ENCODE measurements at regions not wholly inside any gene's neighbourhood (a gene's known extent, or its start where the extent isn't known, plus 50 kb on each side); places are given as distances from the start of the nearest gene placed in this dataset.

- H3K9me3 Mint-ChIP-seq (ENCODE audit: low read depth) = no peaks in the 10 kb centered on the region
- no peak overlapping the region for H3K4me3 Mint-ChIP-seq
- peak; percentile 61 for ATAC-seq
- H3K36me3 Mint-ChIP-seq (ENCODE audit: low read depth) = no peaks in the 10 kb centered on the region
- H3K27me3 Mint-ChIP-seq = peaks cover 32% of the 10 kb centered on the region
- CTCF ChIA-PET = interaction anchor here (0.6 to 3.8 kb wide), 8 partner anchors 8 to 219 kb away, joined by 3 to 24 read pairs (median 4); no protein-coding TSS in a partner anchor
- no peak overlapping the region for H3K27ac Mint-ChIP-seq
- intact Hi-C loops (cut with DNase I, micrococcal nuclease) = loop anchor here (1.0 to 5.0 kb wide), 5 partner anchors 130 to 417 kb away; no protein-coding TSS in a partner anchor
- peaks cover 36% of the 10 kb centered on the region for H3K4me1 Mint-ChIP-seq
- POLR2A ChIA-PET = interaction anchor here (0.6 kb wide), 1 partner anchor 35 kb away, joined by 4 read pairs; no protein-coding TSS in a partner anchor
- DNase-seq = peak; percentile 69
These were observed 97.0 kb upstream of the MBNL2 start for GRCh38 chr13:97124915-97125809.

- intact Hi-C loops (cut with DNase I, micrococcal nuclease) = loop anchor here (1.0 to 5.0 kb wide), 9 partner anchors 15 to 416 kb away; partner anchors contain the start of gene MBNL2 (in 1 of the 2)
- peaks cover 31% of the 10 kb centered on the region for H3K4me1 Mint-ChIP-seq
- DNase-seq (peak; percentile 50), ATAC-seq (peak; percentile 90)
- H3K36me3 Mint-ChIP-seq (ENCODE audit: low read depth) = no peaks in the 10 kb centered on the region
- ChIA-PET CTCF (interaction anchor here (1.0 to 3.8 kb wide), 2 partner anchors 11 to 16 kb away, joined by 7 to 24 read pairs; no protein-coding TSS in a partner anchor), POLR2A (interaction anchor here (0.6 kb wide), 1 partner anchor 35 kb away, joined by 4 read pairs; no protein-coding TSS in a partner anchor)
- H3K9me3 Mint-ChIP-seq (ENCODE audit: low read depth) = no peaks in the 10 kb centered on the region
- H3K27ac Mint-ChIP-seq = peak overlapping the region; percentile 14
- no peak overlapping the region for H3K4me3 Mint-ChIP-seq
- peaks cover 28% of the 10 kb centered on the region for H3K27me3 Mint-ChIP-seq
These were observed 96.1 kb upstream of the MBNL2 start for GRCh38 chr13:97125810-97126738.

- intact Hi-C loops (cut with DNase I, micrococcal nuclease) = loop anchor here in 1 of 2 experiments (5.0 kb wide), 2 partner anchors 214 to 414 kb away; no protein-coding TSS in a partner anchor
- peaks cover 26% of the 10 kb centered on the region for H3K4me1 Mint-ChIP-seq
- CTCF ChIA-PET = interaction anchor here (0.8 kb wide), 1 partner anchor 103 kb away, joined by 4 read pairs; no protein-coding TSS in a partner anchor
These were observed 94.3 kb upstream of the MBNL2 start for GRCh38 chr13:97127842-97128241.

GRCh38 chr13:97130190-97130589, 91.9 kb upstream of the MBNL2 start:
- peaks cover 13% of the 10 kb centered on the region for H3K27me3 Mint-ChIP-seq
- POLR2A ChIA-PET = interaction anchor here (1.3 kb wide), 1 partner anchor 11 kb away, joined by 3 read pairs; no protein-coding TSS in a partner anchor
- ATAC-seq = no peak
- intact Hi-C loops (cut with DNase I, micrococcal nuclease) = no loop called here
- H3K9me3 Mint-ChIP-seq (ENCODE audit: low read depth) = no peaks in the 10 kb centered on the region
- peaks cover 20% of the 10 kb centered on the region for H3K4me1 Mint-ChIP-seq
- no peak for DNase-seq
- H3K27ac Mint-ChIP-seq = no peak overlapping the region
- no peak overlapping the region for H3K4me3 Mint-ChIP-seq
- H3K36me3 Mint-ChIP-seq (ENCODE audit: low read depth) = no peaks in the 10 kb centered on the region
- CTCF ChIA-PET = interaction anchor here (0.8 to 1.5 kb wide), 5 partner anchors 20 to 214 kb away, joined by 3 to 5 read pairs (median 3); no protein-coding TSS in a partner anchor

More at GRCh38 chr13:97127842-97128241, 94.3 kb upstream of the MBNL2 start:
- no peak for ATAC-seq
- H3K9me3 Mint-ChIP-seq (ENCODE audit: low read depth) = no peaks in the 10 kb centered on the region
- no peak for DNase-seq
- H3K27ac Mint-ChIP-seq = no peak overlapping the region
- no peak overlapping the region for H3K4me3 Mint-ChIP-seq
- H3K27me3 Mint-ChIP-seq = peaks cover 19% of the 10 kb centered on the region
- POLR2A ChIA-PET = no interaction called here
- H3K36me3 Mint-ChIP-seq (ENCODE audit: low read depth) = no peaks in the 10 kb centered on the region

GRCh38 chr13:97131447-97131846, 90.7 kb upstream of the MBNL2 start:
- DNase-seq = no peak
- no peaks in the 10 kb centered on the region for H3K9me3 Mint-ChIP-seq (ENCODE audit: low read depth)
- H3K4me1 Mint-ChIP-seq = peaks cover 7% of the 10 kb centered on the region
- intact Hi-C loops (cut with DNase I, micrococcal nuclease) = no loop called here
- peaks cover 11% of the 10 kb centered on the region for H3K27me3 Mint-ChIP-seq
- H3K4me3 Mint-ChIP-seq = no peak overlapping the region
- ChIA-PET POLR2A (interaction anchor here (1.3 kb wide), 1 partner anchor 10 kb away, joined by 3 read pairs; no protein-coding TSS in a partner anchor), CTCF (interaction anchor here (1.5 kb wide), 1 partner anchor 21 kb away, joined by 5 read pairs; no protein-coding TSS in a partner anchor)
- H3K36me3 Mint-ChIP-seq (ENCODE audit: low read depth) = no peaks in the 10 kb centered on the region
- no peak for ATAC-seq
- H3K27ac Mint-ChIP-seq = no peak overlapping the region

- Mint-ChIP-seq H3K9me3 (ENCODE audit: low read depth) (no peaks in the 10 kb centered on the region), H3K27me3 (peaks cover 8% of the 10 kb centered on the region), H3K4me3 (no peak overlapping the region), H3K27ac (no peak overlapping the region), H3K4me1 (no peaks in the 10 kb centered on the region), H3K36me3 (ENCODE audit: low read depth) (no peaks in the 10 kb centered on the region)
- ATAC-seq (no peak), DNase-seq (no peak)
- intact Hi-C loops (cut with DNase I, micrococcal nuclease) = no loop called here
- ChIA-PET CTCF (interaction anchor here (0.6 kb wide), 1 partner anchor 24 kb away, joined by 4 read pairs; no protein-coding TSS in a partner anchor), POLR2A (no interaction called here)
These were observed 88.6 kb upstream of the MBNL2 start for GRCh38 chr13:97133554-97133953.

GRCh38 chr13:97133955-97134354, 88.2 kb upstream of the MBNL2 start:
- intact Hi-C loops (cut with DNase I, micrococcal nuclease) = no loop called here
- peaks cover 5% of the 10 kb centered on the region for H3K27me3 Mint-ChIP-seq
- H3K27ac Mint-ChIP-seq = no peak overlapping the region
- ATAC-seq (no peak), DNase-seq (no peak)
- H3K4me1 Mint-ChIP-seq = no peaks in the 10 kb centered on the region
- H3K36me3 Mint-ChIP-seq (ENCODE audit: low read depth) = no peaks in the 10 kb centered on the region
- ChIA-PET POLR2A (no interaction called here), CTCF (no interaction called here)
- no peaks in the 10 kb centered on the region for H3K9me3 Mint-ChIP-seq (ENCODE audit: low read depth)
- no peak overlapping the region for H3K4me3 Mint-ChIP-seq

- Mint-ChIP-seq H3K27me3 (peaks cover 2% of the 10 kb centered on the region), H3K4me1 (no peaks in the 10 kb centered on the region), H3K9me3 (ENCODE audit: low read depth) (no peaks in the 10 kb centered on the region), H3K36me3 (ENCODE audit: low read depth) (no peaks in the 10 kb centered on the region), H3K4me3 (no peak overlapping the region), H3K27ac (no peak overlapping the region)
- POLR2A ChIA-PET = no interaction called here
- no peak for ATAC-seq
- intact Hi-C loops (cut with DNase I, micrococcal nuclease) = no loop called here
- no peak for DNase-seq
- CTCF ChIA-PET = interaction anchor here (0.8 kb wide), 1 partner anchor 10 kb away, joined by 3 read pairs; no protein-coding TSS in a partner anchor
These were observed 87.6 kb upstream of the MBNL2 start for GRCh38 chr13:97134364-97135095.

GRCh38 chr13:97135883-97136282, 86.2 kb upstream of the MBNL2 start:
- DNase-seq = no peak
- intact Hi-C loops (cut with DNase I, micrococcal nuclease) = no loop called here
- CTCF ChIA-PET = interaction anchor here (0.7 to 0.9 kb wide), 2 partner anchors 103 to 118 kb away, joined by 3 to 4 read pairs; no protein-coding TSS in a partner anchor
- H3K4me3 Mint-ChIP-seq = no peak overlapping the region
- peaks cover 9% of the 10 kb centered on the region for H3K27me3 Mint-ChIP-seq
- no peaks in the 10 kb centered on the region for H3K4me1 Mint-ChIP-seq
- no peak for ATAC-seq
- no peaks in the 10 kb centered on the region for H3K36me3 Mint-ChIP-seq (ENCODE audit: low read depth)
- POLR2A ChIA-PET = no interaction called here
- H3K9me3 Mint-ChIP-seq (ENCODE audit: low read depth) = no peaks in the 10 kb centered on the region
- no peak overlapping the region for H3K27ac Mint-ChIP-seq

- Mint-ChIP-seq H3K27ac (no peak overlapping the region), H3K4me3 (no peak overlapping the region), H3K9me3 (ENCODE audit: low read depth) (no peaks in the 10 kb centered on the region), H3K27me3 (peaks cover 9% of the 10 kb centered on the region), H3K36me3 (ENCODE audit: low read depth) (no peaks in the 10 kb centered on the region), H3K4me1 (peaks cover 4% of the 10 kb centered on the region)
- CTCF ChIA-PET = interaction anchor here (0.7 to 0.9 kb wide), 2 partner anchors 102 to 119 kb away, joined by 3 to 4 read pairs; no protein-coding TSS in a partner anchor
- intact Hi-C loops (cut with DNase I, micrococcal nuclease) = no loop called here
- ATAC-seq = no peak
- POLR2A ChIA-PET = no interaction called here
- no peak for DNase-seq
These were observed 85.7 kb upstream of the MBNL2 start for GRCh38 chr13:97136418-97136817.
